ENCODE measurements at regions not wholly inside any gene's neighbourhood (a gene's known extent, or its start where the extent isn't known, plus 50 kb on each side); places are given as distances from the start of the nearest gene placed in this dataset.
A peak's percentile ranks its signal among the peaks of the same experiment; 100 is the strongest.

DNA sequence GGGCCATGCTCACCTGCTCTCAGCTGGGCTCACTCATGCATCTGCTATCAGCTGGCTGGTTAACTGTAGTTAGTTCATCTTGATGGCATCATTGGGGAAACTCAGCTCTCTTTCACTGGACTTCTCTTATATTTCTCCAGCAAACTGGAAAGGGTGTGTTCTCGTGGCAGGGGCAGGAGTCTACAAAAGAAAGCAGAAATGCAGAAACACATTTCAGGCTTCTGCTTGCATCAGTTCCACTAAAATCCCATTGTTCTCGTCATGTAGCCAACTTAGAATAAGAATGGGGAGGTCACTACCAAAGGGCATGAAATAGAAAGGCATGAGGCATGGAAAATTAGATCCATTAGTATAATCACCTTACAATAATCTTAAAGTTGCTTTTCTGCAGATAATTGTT lies 207.3 kb downstream of the NRIP1 start:
- Mint-ChIP-seq H3K4me1 (peaks cover 4% of the 10 kb centered on the region), H3K4me3 (no peak overlapping the region), H3K27me3 (no peaks in the 10 kb centered on the region), H3K36me3 (ENCODE audit: low read depth) (peaks cover 2% of the 10 kb centered on the region), H3K9me3 (peaks cover 4% of the 10 kb centered on the region), H3K27ac (no peak overlapping the region)
- DNase-seq (no peak), ATAC-seq (no peak)

DNA sequence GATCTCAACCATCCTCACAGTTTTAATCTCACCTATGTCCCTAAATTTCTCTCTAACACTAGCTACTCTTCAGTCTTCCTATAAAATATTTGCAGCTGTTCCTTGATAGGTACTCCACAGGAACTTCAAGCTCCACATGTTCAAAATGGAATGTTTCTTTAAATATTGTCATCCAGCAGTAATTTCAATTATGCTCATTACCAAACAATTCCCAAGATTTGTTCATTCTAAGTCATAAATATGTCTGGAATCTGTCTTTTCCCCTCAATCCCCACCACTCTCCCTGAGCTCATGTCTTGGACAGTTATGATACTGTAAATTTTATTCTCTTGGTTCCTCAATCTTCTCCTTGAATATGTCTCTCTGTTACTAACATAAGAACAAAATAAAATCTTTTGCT lies 214.4 kb downstream of the NRIP1 start:
- Mint-ChIP-seq H3K27me3 (no peaks in the 10 kb centered on the region), H3K36me3 (ENCODE audit: low read depth) (peaks cover 3% of the 10 kb centered on the region), H3K27ac (no peak overlapping the region), H3K4me1 (no peaks in the 10 kb centered on the region), H3K4me3 (no peak overlapping the region), H3K9me3 (peaks cover 14% of the 10 kb centered on the region)
- ATAC-seq (no peak), DNase-seq (no peak)

DNA sequence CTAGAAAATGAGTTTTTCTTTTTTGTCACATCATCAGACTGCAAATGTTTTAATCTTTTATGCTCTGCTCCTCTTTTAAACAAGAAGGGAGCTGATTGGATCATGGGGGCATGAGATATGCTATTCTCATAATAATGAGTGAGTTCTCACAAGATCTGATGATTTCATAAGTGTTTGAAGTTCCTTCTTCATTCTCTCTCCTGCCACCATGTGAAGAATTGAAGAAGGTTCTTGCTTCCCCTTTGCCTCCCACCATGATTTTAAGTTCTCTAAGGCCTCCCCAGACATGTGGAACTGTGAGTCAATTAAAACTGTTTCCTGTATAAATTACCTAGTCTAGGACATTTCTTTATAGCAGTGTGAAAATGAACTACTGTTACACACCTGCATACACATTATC lies 218.2 kb downstream of the NRIP1 start:
- H3K9me3 Mint-ChIP-seq = peaks cover 17% of the 10 kb centered on the region
- H3K36me3 Mint-ChIP-seq (ENCODE audit: low read depth) = peaks cover 2% of the 10 kb centered on the region
- DNase-seq (no peak), ATAC-seq (no peak)
- H3K4me1 Mint-ChIP-seq = no peaks in the 10 kb centered on the region
- H3K27me3 Mint-ChIP-seq = peaks cover 1% of the 10 kb centered on the region
- no peak overlapping the region for H3K27ac Mint-ChIP-seq
- H3K4me3 Mint-ChIP-seq = no peak overlapping the region

DNA sequence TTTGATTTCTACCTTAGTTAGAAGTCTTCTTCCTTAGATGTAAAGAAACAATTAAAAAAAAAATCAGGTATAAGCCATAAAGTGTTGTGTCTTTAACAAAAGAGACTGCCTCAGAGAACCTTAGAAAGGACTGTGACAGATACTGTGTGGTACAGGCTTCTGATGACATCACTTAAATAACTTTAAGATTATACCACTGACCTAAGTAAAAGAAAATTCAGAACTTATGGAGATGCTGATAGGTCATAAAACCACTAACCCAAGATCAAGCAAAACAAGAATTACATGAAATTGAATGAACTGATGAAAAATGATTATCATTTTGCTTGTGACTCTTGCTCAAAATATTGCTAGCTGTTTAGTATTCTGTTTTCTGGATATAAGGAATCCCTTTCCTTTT lies 220.8 kb downstream of the NRIP1 start:
- Mint-ChIP-seq H3K4me1 (no peaks in the 10 kb centered on the region), H3K27me3 (peaks cover 1% of the 10 kb centered on the region), H3K36me3 (ENCODE audit: low read depth) (peaks cover 2% of the 10 kb centered on the region), H3K4me3 (no peak overlapping the region), H3K9me3 (peaks cover 17% of the 10 kb centered on the region), H3K27ac (no peak overlapping the region)
- ATAC-seq (no peak), DNase-seq (no peak)

DNA sequence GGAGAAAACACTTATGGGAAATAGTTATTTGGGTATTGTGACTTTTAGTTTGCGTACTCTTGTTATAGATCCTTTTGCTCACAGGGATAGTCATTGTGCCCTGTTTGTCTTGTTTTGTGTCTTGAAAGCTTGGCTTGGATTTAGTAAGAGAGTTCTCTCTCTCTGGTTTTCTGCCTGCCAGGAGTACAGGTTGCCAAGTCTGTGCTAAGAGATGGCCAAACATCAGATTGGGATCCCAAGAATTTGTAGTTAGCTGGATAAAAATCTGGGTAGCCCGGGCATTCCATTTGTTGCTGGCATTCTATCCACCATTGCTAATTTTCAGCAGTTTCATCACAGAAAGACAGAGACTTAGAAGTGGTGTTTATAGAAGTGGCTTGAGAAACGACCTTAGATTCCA lies 222.2 kb downstream of the NRIP1 start:
- DNase-seq = no peak
- peaks cover 2% of the 10 kb centered on the region for H3K36me3 Mint-ChIP-seq (ENCODE audit: low read depth)
- H3K9me3 Mint-ChIP-seq = peaks cover 17% of the 10 kb centered on the region
- peaks cover 1% of the 10 kb centered on the region for H3K27me3 Mint-ChIP-seq
- H3K27ac Mint-ChIP-seq = no peak overlapping the region
- no peak for ATAC-seq
- no peak overlapping the region for H3K4me3 Mint-ChIP-seq
- H3K4me1 Mint-ChIP-seq = no peaks in the 10 kb centered on the region

DNA sequence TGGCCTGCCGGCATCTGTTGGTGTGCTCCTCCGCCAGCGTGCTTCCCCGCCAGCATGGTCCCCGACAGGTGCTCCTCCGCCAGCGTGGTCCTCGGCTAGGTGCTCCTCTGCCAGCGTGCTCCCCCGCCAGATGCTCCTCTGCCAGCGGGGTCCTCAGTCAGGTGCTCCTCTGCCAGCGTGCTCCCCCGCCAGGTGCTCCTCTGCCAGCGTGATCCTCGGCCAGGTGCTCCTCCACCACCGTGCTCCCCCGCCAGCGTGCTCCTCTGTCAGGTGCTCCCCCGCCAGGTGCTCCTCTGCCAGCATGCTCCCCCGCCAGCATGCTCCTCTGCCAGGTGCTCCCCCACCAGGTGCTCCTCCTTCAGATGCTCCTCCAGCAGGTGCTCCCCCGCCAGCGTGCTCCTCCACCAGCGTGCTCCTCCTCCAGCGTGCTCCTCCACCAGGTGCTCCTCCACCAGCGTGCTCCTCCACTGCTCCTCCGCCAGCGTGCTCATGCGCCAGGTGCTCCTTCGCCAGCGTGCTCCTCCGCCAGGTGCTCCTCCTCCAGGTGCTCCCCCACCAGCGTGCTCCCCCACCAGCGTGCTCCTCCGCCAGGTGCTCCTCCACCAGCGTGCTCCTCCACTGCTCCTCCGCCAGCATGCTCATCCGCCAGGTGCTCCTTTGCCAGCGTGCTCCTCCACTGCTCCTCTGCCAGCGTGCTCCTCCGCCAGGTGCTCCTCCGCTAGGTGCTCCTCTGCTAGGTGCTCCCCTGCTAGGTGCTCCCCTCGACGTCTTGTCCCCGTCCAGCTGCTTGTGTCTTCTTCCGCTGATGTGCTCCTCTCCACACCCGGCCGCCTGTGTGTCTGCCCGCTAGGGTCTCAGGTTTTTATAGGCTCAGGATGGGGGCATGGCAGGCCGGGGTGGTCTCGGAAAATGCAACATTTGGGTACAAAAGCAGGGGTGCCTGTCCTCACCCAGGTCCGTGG lies 223.0 kb downstream of the NRIP1 start:
- ATAC-seq (no peak), DNase-seq (no peak)
- Mint-ChIP-seq H3K27me3 (peaks cover 1% of the 10 kb centered on the region), H3K36me3 (ENCODE audit: low read depth) (peaks cover 2% of the 10 kb centered on the region), H3K4me1 (peaks cover 2% of the 10 kb centered on the region), H3K9me3 (peaks cover 16% of the 10 kb centered on the region), H3K4me3 (no peak overlapping the region), H3K27ac (no peak overlapping the region)

DNA sequence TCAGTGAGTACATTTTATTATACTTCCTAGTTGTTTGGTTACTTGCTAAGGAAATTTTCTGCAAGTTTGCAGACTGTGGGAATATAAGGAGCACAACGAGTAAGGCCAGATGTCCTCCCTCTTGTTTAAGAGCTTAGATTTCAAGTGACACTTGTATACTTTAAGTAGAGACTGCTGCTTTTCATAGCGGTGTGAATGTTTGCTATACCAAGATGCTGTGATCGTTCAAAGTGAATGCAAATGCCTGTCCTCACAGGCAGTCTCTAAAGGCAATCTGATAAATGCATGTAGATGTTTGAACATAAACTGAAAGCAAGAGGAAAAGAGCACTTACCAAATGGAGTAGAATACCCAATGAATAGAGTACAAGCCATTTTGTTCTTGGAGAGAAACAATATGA lies 226.4 kb downstream of the NRIP1 start:
- DNase-seq = no peak
- no peak for ATAC-seq
- Mint-ChIP-seq H3K9me3 (no peaks in the 10 kb centered on the region), H3K27ac (no peak overlapping the region), H3K4me3 (no peak overlapping the region), H3K36me3 (ENCODE audit: low read depth) (no peaks in the 10 kb centered on the region), H3K27me3 (no peaks in the 10 kb centered on the region), H3K4me1 (peaks cover 2% of the 10 kb centered on the region)

DNA sequence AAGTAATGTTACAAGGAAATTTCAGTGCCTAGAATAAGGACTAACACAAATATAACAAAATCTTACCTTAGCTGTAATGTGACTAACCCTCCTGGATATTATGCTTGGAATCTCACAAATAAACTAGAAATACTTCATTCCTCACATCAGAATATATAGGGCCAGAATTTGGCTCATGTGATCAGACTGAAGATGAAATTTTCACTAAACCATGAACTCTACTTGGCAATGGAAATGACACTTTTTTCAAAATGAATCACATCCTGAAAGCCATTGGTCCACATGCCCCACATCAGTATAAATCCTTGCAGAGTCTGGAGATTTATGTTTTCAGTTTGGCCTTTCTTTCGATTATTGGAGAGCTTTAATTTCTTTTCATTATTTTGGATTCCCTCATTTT lies 227.8 kb downstream of the NRIP1 start:
- Mint-ChIP-seq H3K27ac (no peak overlapping the region), H3K4me1 (peaks cover 2% of the 10 kb centered on the region), H3K27me3 (no peaks in the 10 kb centered on the region), H3K36me3 (ENCODE audit: low read depth) (no peaks in the 10 kb centered on the region), H3K9me3 (no peaks in the 10 kb centered on the region), H3K4me3 (no peak overlapping the region)
- no peak for DNase-seq
- no peak for ATAC-seq

DNA sequence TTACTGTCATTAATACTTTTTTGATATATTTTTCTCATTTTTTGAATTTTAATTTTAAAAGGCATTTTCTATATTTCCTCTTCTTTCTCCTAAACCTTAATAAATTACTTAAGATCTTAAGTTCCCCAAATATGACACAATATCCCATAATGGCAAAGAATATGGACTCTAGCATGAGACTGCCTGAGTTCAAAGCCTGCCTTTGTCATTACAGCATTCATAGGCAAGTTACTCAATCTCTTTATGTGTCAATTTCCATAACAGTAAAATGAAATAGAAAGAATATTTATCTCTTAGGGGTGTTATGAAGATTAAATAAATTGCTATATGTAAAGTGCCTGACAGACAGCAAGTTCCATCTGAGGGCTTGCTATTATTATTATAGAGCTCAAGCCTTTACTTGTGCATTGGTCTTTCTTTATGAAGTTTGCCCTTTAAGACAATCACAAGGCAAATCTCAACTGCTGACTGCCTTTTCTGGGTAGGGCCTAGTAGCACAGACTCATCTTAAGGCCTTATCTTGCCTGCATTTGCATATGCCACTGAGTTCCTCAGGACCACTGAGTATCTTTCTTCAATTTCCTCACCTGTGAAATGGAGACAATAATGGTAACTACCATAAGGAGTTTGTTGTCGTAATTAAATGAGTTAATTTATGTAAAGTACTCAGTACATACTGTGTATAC lies 231.0 kb downstream of the NRIP1 start:
- H3K4me1 Mint-ChIP-seq = peaks cover 2% of the 10 kb centered on the region
- H3K27ac Mint-ChIP-seq = no peak overlapping the region
- DNase-seq = no peak
- no peaks in the 10 kb centered on the region for H3K27me3 Mint-ChIP-seq
- no peaks in the 10 kb centered on the region for H3K36me3 Mint-ChIP-seq (ENCODE audit: low read depth)
- H3K4me3 Mint-ChIP-seq = no peak overlapping the region
- no peaks in the 10 kb centered on the region for H3K9me3 Mint-ChIP-seq
- no peak for ATAC-seq

DNA sequence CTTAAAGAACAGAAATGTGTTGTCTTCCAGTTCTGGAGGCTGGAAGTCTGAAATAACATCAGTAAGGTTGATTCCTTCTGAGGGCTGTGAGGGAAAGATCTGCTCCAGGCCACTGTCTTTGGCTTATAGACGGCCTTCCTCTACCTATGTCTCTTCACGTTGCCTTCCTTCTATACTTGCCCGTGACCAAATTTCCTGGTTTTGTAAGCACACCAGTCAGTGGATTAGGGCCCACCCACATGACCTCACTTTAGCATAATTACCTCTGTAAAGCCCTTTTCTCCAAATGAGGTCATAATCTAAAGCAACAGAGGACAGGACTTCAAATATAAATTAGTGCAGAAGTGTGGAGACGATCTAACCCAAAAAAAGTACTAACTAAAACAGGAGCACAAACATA lies 231.6 kb downstream of the NRIP1 start:
- H3K27ac Mint-ChIP-seq = no peak overlapping the region
- H3K36me3 Mint-ChIP-seq (ENCODE audit: low read depth) = no peaks in the 10 kb centered on the region
- ATAC-seq (no peak), DNase-seq (no peak)
- no peak overlapping the region for H3K4me3 Mint-ChIP-seq
- H3K27me3 Mint-ChIP-seq = no peaks in the 10 kb centered on the region
- peaks cover 2% of the 10 kb centered on the region for H3K4me1 Mint-ChIP-seq
- H3K9me3 Mint-ChIP-seq = no peaks in the 10 kb centered on the region

DNA sequence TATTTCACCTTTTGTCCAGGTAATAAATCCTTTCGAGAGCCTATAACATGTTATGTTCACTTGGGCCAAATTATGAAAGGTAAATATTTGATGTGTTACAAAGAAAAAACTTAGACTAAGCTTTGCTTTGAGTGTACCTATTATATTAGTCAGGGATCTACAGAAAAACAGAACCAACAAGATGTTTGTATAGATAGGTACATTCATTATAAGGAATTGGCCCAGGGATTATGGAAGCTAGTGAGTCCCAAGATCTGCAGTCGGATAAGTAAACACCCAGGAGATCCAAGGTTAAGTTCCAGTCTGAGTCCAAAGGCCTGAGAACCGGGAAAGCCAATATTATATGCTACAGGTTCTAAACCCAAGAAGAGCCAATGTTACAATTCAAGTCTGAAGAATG lies 234.5 kb downstream of the NRIP1 start:
- Mint-ChIP-seq H3K27ac (no peak overlapping the region), H3K4me3 (no peak overlapping the region), H3K27me3 (no peaks in the 10 kb centered on the region), H3K36me3 (ENCODE audit: low read depth) (no peaks in the 10 kb centered on the region), H3K4me1 (peaks cover 12% of the 10 kb centered on the region), H3K9me3 (no peaks in the 10 kb centered on the region)
- no peak for DNase-seq
- ATAC-seq = no peak

DNA sequence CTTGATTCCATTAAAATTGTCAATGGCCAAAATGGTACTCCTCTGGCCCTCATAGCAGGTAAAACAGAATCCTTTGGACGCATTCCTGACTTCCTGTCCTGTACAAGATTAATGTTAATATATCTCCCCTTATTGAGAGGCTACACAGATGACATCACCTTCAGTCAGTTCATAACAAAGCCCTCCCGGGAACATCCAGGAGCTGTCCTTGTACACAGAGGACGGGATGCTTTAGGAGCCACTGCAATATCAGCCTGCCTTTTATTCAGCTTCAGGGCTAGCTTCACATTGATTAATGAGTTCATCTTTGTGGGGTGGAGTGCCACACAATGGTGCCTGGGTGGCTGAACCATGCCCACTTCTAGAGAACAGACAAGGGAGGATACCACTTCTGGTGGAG lies 235.1 kb downstream of the NRIP1 start:
- H3K27ac Mint-ChIP-seq = no peak overlapping the region
- no peak for ATAC-seq
- H3K4me3 Mint-ChIP-seq = no peak overlapping the region
- no peak for DNase-seq
- no peaks in the 10 kb centered on the region for H3K27me3 Mint-ChIP-seq
- no peaks in the 10 kb centered on the region for H3K9me3 Mint-ChIP-seq
- H3K4me1 Mint-ChIP-seq = peaks cover 12% of the 10 kb centered on the region
- no peaks in the 10 kb centered on the region for H3K36me3 Mint-ChIP-seq (ENCODE audit: low read depth)

DNA sequence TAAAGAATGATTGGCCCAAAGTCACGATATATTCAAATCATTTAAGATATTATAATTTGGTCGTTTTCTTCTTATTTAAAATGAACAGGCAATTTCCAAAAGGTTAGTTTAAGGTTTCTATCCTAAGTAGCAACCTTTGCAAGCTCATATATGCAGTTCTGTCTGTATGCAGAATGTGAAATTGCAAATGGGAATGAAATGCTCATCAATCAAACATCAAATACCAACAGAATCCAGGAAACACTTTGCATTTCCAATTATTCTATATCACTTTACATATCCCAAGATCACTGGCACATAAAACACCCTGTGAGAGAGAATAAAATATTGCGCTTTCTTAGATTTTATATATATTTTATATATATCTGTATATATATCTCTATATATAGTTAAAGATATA lies 237.3 kb downstream of the NRIP1 start:
- ATAC-seq = no peak
- H3K4me1 Mint-ChIP-seq = peaks cover 12% of the 10 kb centered on the region
- peaks cover 3% of the 10 kb centered on the region for H3K9me3 Mint-ChIP-seq
- no peak overlapping the region for H3K4me3 Mint-ChIP-seq
- DNase-seq = no peak
- no peak overlapping the region for H3K27ac Mint-ChIP-seq
- no peaks in the 10 kb centered on the region for H3K36me3 Mint-ChIP-seq (ENCODE audit: low read depth)
- H3K27me3 Mint-ChIP-seq = no peaks in the 10 kb centered on the region

DNA sequence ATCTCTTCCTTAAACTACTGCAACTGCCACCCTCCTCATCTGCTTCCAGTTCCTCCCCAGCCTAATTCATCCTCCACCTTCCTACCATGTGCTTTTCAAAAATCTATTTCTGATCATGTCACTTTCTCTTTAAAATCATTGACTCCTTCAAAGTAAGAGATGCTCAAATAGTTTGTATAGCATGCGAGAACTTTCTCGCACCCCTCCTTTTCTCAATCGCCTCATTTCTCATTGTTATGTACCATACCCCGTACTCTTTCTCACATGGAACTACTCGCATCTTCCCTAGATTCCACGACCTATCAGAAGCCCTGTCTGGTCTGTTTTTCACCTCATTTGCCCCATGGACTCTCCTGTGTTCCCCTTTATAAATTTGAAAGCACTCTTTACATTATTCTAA lies 238.2 kb downstream of the NRIP1 start:
- ATAC-seq = no peak
- no peak overlapping the region for H3K27ac Mint-ChIP-seq
- H3K27me3 Mint-ChIP-seq = no peaks in the 10 kb centered on the region
- peaks cover 12% of the 10 kb centered on the region for H3K4me1 Mint-ChIP-seq
- DNase-seq = no peak
- peaks cover 3% of the 10 kb centered on the region for H3K9me3 Mint-ChIP-seq
- no peak overlapping the region for H3K4me3 Mint-ChIP-seq
- H3K36me3 Mint-ChIP-seq (ENCODE audit: low read depth) = no peaks in the 10 kb centered on the region

DNA sequence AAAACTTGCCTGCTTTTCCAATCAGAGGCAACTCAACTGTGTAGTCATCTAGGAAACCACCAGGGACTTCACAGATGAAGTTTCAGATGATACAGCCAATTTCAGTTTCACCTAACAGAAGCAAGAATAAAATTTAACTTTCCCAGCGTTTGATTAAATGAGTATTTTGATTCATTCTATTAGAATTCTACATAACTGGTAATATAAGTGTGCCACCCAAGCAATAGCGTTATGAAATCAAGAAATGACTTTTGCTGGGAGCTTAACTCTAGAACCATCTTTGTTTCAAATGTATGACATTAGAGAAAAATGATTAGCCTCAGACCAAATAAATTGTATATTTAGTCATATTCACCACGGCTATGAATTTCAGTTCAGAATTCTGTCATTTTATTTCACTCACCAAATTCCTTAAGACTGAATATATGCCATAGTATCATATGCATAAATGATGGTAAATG lies 239.3 kb downstream of the NRIP1 start:
- Mint-ChIP-seq H3K36me3 (ENCODE audit: low read depth) (no peaks in the 10 kb centered on the region), H3K4me3 (no peak overlapping the region), H3K27ac (no peak overlapping the region), H3K27me3 (peaks cover 2% of the 10 kb centered on the region), H3K9me3 (peaks cover 3% of the 10 kb centered on the region), H3K4me1 (peaks cover 12% of the 10 kb centered on the region)
- ATAC-seq (peak; percentile 68), DNase-seq (no peak)

Data from activated naive CD8-positive, alpha-beta T cell treated with anti-CD3 and anti-CD28 coated beads, Interleukin-2, amount 50 U/mL, for 24 hours (primary cell).